ENCODE measurements at regions not wholly inside any gene's neighbourhood (a gene's known extent, or its start where the extent isn't known, plus 50 kb on each side); places are given as distances from the start of the nearest gene placed in this dataset.

GRCh38 chr6:84579404-84579803 lies 185.0 kb downstream of the TBX18 start:
- H3K9ac ChIP-seq (ENCODE audit: insufficient read depth, low read depth, low read length): no peak overlapping the region
- WGBS (ENCODE audit: low lambda C conversion rate): 0% methylated on average over 1 of the region's 1 CpG
- no peak overlapping the region for H2AFZ ChIP-seq (ENCODE audit: low read length)
- TF ChIP-seq ZNF607 (CRISPR knock-in tag; IDR thresholded peaks at IDR 0.05; ENCODE audit: borderline replicate concordance) (no peak), ZNF136 (CRISPR knock-in tag; IDR thresholded peaks at IDR 0.05; ENCODE audit: low read depth) (no peak), SRSF1 (optimal IDR thresholded peaks at IDR 0.05; ENCODE audit: low read depth, low read length) (no peak), NR2F2 (IDR thresholded peaks at IDR 0.05; ENCODE audit: borderline replicate concordance, low read depth) (no peak), SATB2 (CRISPR knock-in tag; IDR thresholded peaks at IDR 0.05) (no peak), ZNF496 (CRISPR knock-in tag; IDR thresholded peaks at IDR 0.05; ENCODE audit: insufficient replicate concordance) (no peak), NCOA5 (CRISPR knock-in tag; IDR thresholded peaks at IDR 0.05) (no peak), U2AF2 (IDR thresholded peaks at IDR 0.05; ENCODE audit: low read depth, low read length) (no peak), GATAD2A (CRISPR knock-in tag; IDR thresholded peaks at IDR 0.05) (no peak), ZNF367 (CRISPR knock-in tag; IDR thresholded peaks at IDR 0.05; ENCODE audit: borderline replicate concordance) (no peak), SMYD3 (CRISPR knock-in tag; IDR thresholded peaks at IDR 0.05) (no peak), NBN (conservative IDR thresholded peaks at IDR 0.05) (no peak)
- TF ChIP-seq, protein P1, sequence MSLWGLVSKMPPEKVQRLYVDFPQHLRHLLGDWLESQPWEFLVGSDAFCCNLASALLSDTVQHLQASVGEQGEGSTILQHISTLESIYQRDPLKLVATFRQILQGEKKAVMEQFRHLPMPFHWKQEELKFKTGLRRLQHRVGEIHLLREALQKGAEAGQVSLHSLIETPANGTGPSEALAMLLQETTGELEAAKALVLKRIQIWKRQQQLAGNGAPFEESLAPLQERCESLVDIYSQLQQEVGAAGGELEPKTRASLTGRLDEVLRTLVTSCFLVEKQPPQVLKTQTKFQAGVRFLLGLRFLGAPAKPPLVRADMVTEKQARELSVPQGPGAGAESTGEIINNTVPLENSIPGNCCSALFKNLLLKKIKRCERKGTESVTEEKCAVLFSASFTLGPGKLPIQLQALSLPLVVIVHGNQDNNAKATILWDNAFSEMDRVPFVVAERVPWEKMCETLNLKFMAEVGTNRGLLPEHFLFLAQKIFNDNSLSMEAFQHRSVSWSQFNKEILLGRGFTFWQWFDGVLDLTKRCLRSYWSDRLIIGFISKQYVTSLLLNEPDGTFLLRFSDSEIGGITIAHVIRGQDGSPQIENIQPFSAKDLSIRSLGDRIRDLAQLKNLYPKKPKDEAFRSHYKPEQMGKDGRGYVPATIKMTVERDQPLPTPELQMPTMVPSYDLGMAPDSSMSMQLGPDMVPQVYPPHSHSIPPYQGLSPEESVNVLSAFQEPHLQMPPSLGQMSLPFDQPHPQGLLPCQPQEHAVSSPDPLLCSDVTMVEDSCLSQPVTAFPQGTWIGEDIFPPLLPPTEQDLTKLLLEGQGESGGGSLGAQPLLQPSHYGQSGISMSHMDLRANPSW (CRISPR knock-in tag; IDR thresholded peaks at IDR 0.05; ENCODE audit: borderline replicate concordance): no peak
- TF ChIP-seq, protein P2, sequence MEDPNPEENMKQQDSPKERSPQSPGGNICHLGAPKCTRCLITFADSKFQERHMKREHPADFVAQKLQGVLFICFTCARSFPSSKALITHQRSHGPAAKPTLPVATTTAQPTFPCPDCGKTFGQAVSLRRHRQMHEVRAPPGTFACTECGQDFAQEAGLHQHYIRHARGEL (CRISPR knock-in tag; IDR thresholded peaks at IDR 0.05): no peak
- TF ChIP-seq, protein P3, sequence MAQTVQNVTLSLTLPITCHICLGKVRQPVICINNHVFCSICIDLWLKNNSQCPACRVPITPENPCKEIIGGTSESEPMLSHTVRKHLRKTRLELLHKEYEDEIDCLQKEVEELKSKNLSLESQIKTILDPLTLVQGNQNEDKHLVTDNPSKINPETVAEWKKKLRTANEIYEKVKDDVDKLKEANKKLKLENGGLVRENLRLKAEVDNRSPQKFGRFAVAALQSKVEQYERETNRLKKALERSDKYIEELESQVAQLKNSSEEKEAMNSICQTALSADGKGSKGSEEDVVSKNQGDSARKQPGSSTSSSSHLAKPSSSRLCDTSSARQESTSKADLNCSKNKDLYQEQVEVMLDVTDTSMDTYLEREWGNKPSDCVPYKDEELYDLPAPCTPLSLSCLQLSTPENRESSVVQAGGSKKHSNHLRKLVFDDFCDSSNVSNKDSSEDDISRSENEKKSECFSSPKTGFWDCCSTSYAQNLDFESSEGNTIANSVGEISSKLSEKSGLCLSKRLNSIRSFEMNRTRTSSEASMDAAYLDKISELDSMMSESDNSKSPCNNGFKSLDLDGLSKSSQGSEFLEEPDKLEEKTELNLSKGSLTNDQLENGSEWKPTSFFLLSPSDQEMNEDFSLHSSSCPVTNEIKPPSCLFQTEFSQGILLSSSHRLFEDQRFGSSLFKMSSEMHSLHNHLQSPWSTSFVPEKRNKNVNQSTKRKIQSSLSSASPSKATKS (CRISPR knock-in tag; IDR thresholded peaks at IDR 0.05): no peak
- H3K4me1 ChIP-seq (ENCODE audit: insufficient read depth, low read length): no peaks in the 10 kb centered on the region
- intact Hi-C loops (cut with micrococcal nuclease; ENCODE audit: unreplicated experiment): no loop called here
- no peak for ATAC-seq
- POLR2A ChIA-PET: no interaction called here
- CTCF ChIA-PET (ENCODE audit: low intra/inter-chr PET ratio, low total read pairs): no interaction called here
- no peak overlapping the region for H3K27ac ChIP-seq (ENCODE audit: extremely low read length, insufficient read depth, low read length)
- BruUV-seq (replicated peaks): no TSS peak
- H3K4me3 ChIP-seq (replicated peaks in 1 of 3; ENCODE audit: insufficient read depth in 1 of 3, low read depth in 2 of 3, low read length in 3 of 3): no peak overlapping the region
- H3K36me3 ChIP-seq (replicated peaks in 1 of 2; ENCODE audit: control insufficient read depth in 1 of 2, insufficient read depth in 2 of 2, low read length in 2 of 2): no peaks in the 10 kb centered on the region
- H3K4me2 ChIP-seq (ENCODE audit: low read depth, low read length): no peak overlapping the region
- no peak for DNase-seq (ENCODE audit: low spot score)
- no peak for FAIRE-seq
- in situ Hi-C loops (cut with HindIII; ENCODE audit: extremely low pct_ligation_motif_present, low pct_unique_long_range_greater_than_20kb): no loop called here
- H4K20me1 ChIP-seq (ENCODE audit: insufficient read depth, low read length): no peaks in the 10 kb centered on the region
- peaks cover 9% of the 10 kb centered on the region; the same call in 1 of the 2 replicates for H3K9me3 ChIP-seq (ENCODE audit: low read length)
- no peaks in the 10 kb centered on the region for H3K27me3 ChIP-seq (ENCODE audit: control insufficient read depth in 1 of 2, insufficient read depth in 2 of 2, low read length in 2 of 2)
- H3K79me2 ChIP-seq (ENCODE audit: insufficient read depth, low read length): no peaks in the 10 kb centered on the region
